A549 (cell line): ENCODE measurements at regions not wholly inside any gene's neighbourhood (a gene's known extent, or its start where the extent isn't known, plus 50 kb on each side); places are given as distances from the start of the nearest gene placed in this dataset.

Experiments
- ATAC-seq, 2 experiments: fragments of 200-7000 bp in 1 of 2; fragments of >200 bp in 1 of 2; cut with Nextera tagmentation in 1 of 2; cut with Tn5 transposase in 1 of 2; 3 replicates each; pipeline versions ENCODE4 v1.8.0 to v1.9.1; 2018 to 2020; ENCODE audit warnings: mild to moderate bottlenecking in 1 of 2, moderate library complexity in 1 of 2
- CTCF ChIA-PET: fragments of 300-600 bp; sonication (Branson Sonifier 250); formaldehyde crosslinking; extraction: SDS; loops from one replicate; lab custom pipeline; 2021; ENCODE audit warnings: antibody characterized with exemption, inconsistent platforms; lab: Yijun Ruan, JAX
- POLR2A ChIA-PET: fragments of 350-600 bp; formaldehyde crosslinking; extraction: SDS; loops from one replicate; lab custom pipeline; 2021; ENCODE audit warnings: antibody characterized with exemption, inconsistent platforms; lab: Yijun Ruan, JAX
- DNase-seq, 2 experiments: peaks; one replicate each; pipeline versions ENCODE4 v3.0.0 to v3.0.0-alpha.2; 2011 to 2016; ENCODE audit warnings: low read depth in 1 of 2, low spot score in 1 of 2
- FAIRE-seq: peaks from 2 replicates; lab custom pipeline; 2011; peaks lifted over from hg19 to GRCh38; lab: Jason Lieb, UNC
- H3K27ac ChIP-seq, 2 experiments: fragments of >200 bp; sonication (Bioruptor Twin); formaldehyde crosslinking; 3 replicates each; pipeline ENCODE4 v1.5.1; 2016 to 2017
- H3K4me1 ChIP-seq: fragments of >200 bp; sonication (Bioruptor Twin); formaldehyde crosslinking; 3 replicates; pipeline ENCODE4 v1.6.1; 2016
- H3K4me2 ChIP-seq: fragments of >200 bp; sonication (Bioruptor Twin); formaldehyde crosslinking; 3 replicates; pipeline ENCODE4 v1.6.1; 2016
- H3K4me3 ChIP-seq: fragments of >200 bp; sonication (Bioruptor Twin); formaldehyde crosslinking; 3 replicates; pipeline ENCODE4 v1.5.1; 2016
- H3K9me3 ChIP-seq: fragments of >200 bp; sonication (Bioruptor Twin); formaldehyde crosslinking; 3 replicates; pipeline ENCODE4 v1.6.1; 2016
- ATOH8 ChIP-seq: fragments of 250-450 bp; sonication (Bioruptor Pico); IDR thresholded peaks from 2 replicates; pipeline ENCODE4 v1.5.0; 2020; ENCODE audit warnings: low read depth, mild to moderate bottlenecking, moderate library complexity
- BCL3 ChIP-seq: fragments of >200 bp; sonication (Bioruptor Twin); formaldehyde crosslinking; IDR thresholded peaks from 3 replicates; pipeline ENCODE4 v1.6.1; 2016
- CBX8 ChIP-seq: fragments of 200-600 bp; sonication (generic); IDR thresholded peaks from 2 replicates; pipeline ENCODE4 v1.6.1; 2016
- CEBPB ChIP-seq, 2 experiments: fragments of >200 bp in 1 of 2; sonication (Bioruptor Twin) in 1 of 2; formaldehyde crosslinking in 1 of 2; IDR thresholded peaks; 2 replicates each; pipeline ENCODE4 v1.6.1; 2012 to 2016
- CHD2 ChIP-seq: fragments of 150-350 bp; IDR thresholded peaks from 2 replicates; pipeline ENCODE4 v1.6.1; 2014; ENCODE audit warnings: low read length; ENCODE audit not compliant: partially characterized antibody
- CHD4 ChIP-seq: fragments of 200-600 bp; sonication (generic); IDR thresholded peaks from 2 replicates; pipeline ENCODE4 v1.6.1; 2016; ENCODE audit warnings: antibody characterized with exemption, mild to moderate bottlenecking, borderline replicate concordance
- EHMT2 ChIP-seq: fragments of 200-600 bp; sonication (generic); IDR thresholded peaks from 2 replicates; pipeline ENCODE4 v1.6.1; 2016; ENCODE audit warnings: antibody characterized with exemption, low read depth, mild to moderate bottlenecking, moderate library complexity
- ELK1 ChIP-seq: fragments of 150-350 bp; IDR thresholded peaks from 2 replicates; pipeline ENCODE4 v1.6.1; 2014; ENCODE audit warnings: low read depth, mild to moderate bottlenecking, low read length
- ESRRA ChIP-seq: fragments of 150-350 bp; IDR thresholded peaks from 2 replicates; pipeline ENCODE4 v1.6.1; 2014; ENCODE audit warnings: mild to moderate bottlenecking, low read length, borderline replicate concordance
- FOSB ChIP-seq: fragments of 250-450 bp; sonication (Bioruptor Pico); IDR thresholded peaks from 2 replicates; pipeline ENCODE4 v1.5.0; 2020; ENCODE audit warnings: mild to moderate bottlenecking, moderate library complexity
- FOXS1 ChIP-seq: fragments of 250-450 bp; sonication (Bioruptor Pico); IDR thresholded peaks from 2 replicates; pipeline ENCODE4 v1.5.0; 2020; ENCODE audit warnings: mild to moderate bottlenecking, moderate library complexity
- KDM5A ChIP-seq: fragments of 200-600 bp; sonication (generic); IDR thresholded peaks from 2 replicates; pipeline ENCODE4 v1.6.1; 2016; ENCODE audit warnings: antibody characterized with exemption, mild to moderate bottlenecking
- MYC ChIP-seq: IDR thresholded peaks from 2 replicates; pipeline ENCODE4 v1.6.1; 2012; ENCODE audit warnings: mild to moderate bottlenecking, inconsistent platforms, low read length, improper control_type of control experiment, borderline replicate concordance
- NPAS2 ChIP-seq: fragments of 250-450 bp; sonication (Bioruptor Pico); IDR thresholded peaks from 2 replicates; pipeline ENCODE4 v1.8.0; 2022; ENCODE audit warnings: mild to moderate bottlenecking, moderate library complexity, borderline replicate concordance
- POLR2AphosphoS2 ChIP-seq: conservative IDR thresholded peaks from 2 replicates; pipeline ENCODE4 v1.6.1; 2012; ENCODE audit warnings: low read length, improper control_type of control experiment, inconsistent platforms
- RCOR1 ChIP-seq: fragments of 150-350 bp; IDR thresholded peaks from 2 replicates; pipeline ENCODE4 v1.6.1; 2014; ENCODE audit warnings: antibody characterized with exemption, low read length, low read depth
- SMC3 ChIP-seq: fragments of >200 bp; sonication (Bioruptor Twin); formaldehyde crosslinking; IDR thresholded peaks from 3 replicates; pipeline ENCODE4 v1.6.1; 2018; ENCODE audit warnings: inconsistent platforms
- ZFP36 ChIP-seq: fragments of 450-650 bp; IDR thresholded peaks from 2 replicates; pipeline ENCODE4 v1.6.1; 2014; ENCODE audit warnings: borderline replicate concordance; ENCODE audit not compliant: partially characterized antibody
- ZNF302 ChIP-seq: fragments of 250-450 bp; sonication (Bioruptor Pico); IDR thresholded peaks from 2 replicates; pipeline ENCODE4 v1.9.0; 2021; ENCODE audit warnings: inconsistent platforms, mild to moderate bottlenecking, moderate library complexity
- ZSCAN20 ChIP-seq: fragments of 250-450 bp; sonication (Bioruptor Pico); IDR thresholded peaks from 2 replicates; pipeline ENCODE4 v1.8.0; 2022; ENCODE audit warnings: mild to moderate bottlenecking, moderate library complexity
- WGBS: methylation state at CpG from one replicate; pipeline ENCODE4 v1.1.6; 2017; ENCODE audit errors: missing lambda C conversion rate; 5-methylcytosine and 5-hydroxymethylcytosine counted together
- TF ChIP-seq, protein P1 (sequence below): IDR thresholded peaks from 2 replicates; pipeline ENCODE4 v1.6.1; 2012; ENCODE audit warnings: low read depth, borderline replicate concordance
- TF ChIP-seq, protein P2 (sequence below): fragments of 250-450 bp; sonication (Bioruptor Pico); IDR thresholded peaks from 2 replicates; pipeline ENCODE4 v1.5.0; 2021; ENCODE audit warnings: mild to moderate bottlenecking, moderate library complexity, borderline replicate concordance

GRCh38 chr18:53894675-53895442 is 329.6 kb downstream of the MBD2 start:
- H3K4me3 ChIP-seq = no peak overlapping the region
- WGBS = 14% methylated on average over 5 of the region's 5 CpGs
- ATAC-seq = no peak
- no peak for TF ChIP-seq KDM5A
- TF ChIP-seq, all 56 proteins: peak for 0
- ChIA-PET CTCF (no interaction called here), POLR2A (no interaction called here)
- H3K27ac ChIP-seq = no peak overlapping the region
- no peaks in the 10 kb centered on the region for H3K9me3 ChIP-seq
- DNase-seq (no peak), FAIRE-seq (no peak)
- H3K4me1 ChIP-seq = no peaks in the 10 kb centered on the region
- H3K4me2 ChIP-seq = no peak overlapping the region

GRCh38 chr18:53887447-53887846 is 337.0 kb downstream of the MBD2 start:
- WGBS = 54% methylated on average over 3 of the region's 3 CpGs
- POLR2A ChIA-PET = no interaction called here
- Histone ChIP-seq H3K4me1 (no peaks in the 10 kb centered on the region), H3K27ac (no peak overlapping the region), H3K9me3 (no peaks in the 10 kb centered on the region), H3K4me3 (no peak overlapping the region), H3K4me2 (no peak overlapping the region)
- DNase-seq = no peak
- no peak for ATAC-seq
- CTCF ChIA-PET = no interaction called here
- TF ChIP-seq POLR2AphosphoS2 = no peak
- TF ChIP-seq MYC = no peak
- no peak for TF ChIP-seq RCOR1
- no peak for FAIRE-seq

DNA sequence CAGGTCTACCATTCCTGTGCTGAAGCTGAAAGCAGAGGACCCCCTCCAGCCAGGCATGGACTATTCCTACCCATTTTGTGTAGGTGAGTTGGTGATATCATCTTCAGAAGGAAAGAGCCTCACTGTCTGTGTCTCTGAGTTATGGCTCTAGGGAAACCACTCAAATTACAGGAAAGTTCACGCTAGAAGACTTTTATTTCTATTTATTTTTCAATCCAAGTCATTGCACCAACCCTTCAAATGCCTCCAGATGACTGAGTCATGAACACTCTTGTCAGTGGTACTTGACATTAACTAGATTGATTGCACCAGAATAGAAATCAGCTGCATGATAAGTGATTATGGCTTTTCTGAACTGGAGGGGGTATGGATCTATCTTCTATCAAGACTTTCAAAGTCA is 338.4 kb downstream of the MBD2 start:
- CTCF ChIA-PET = no interaction called here
- WGBS = 0% methylated on average over 1 of the region's 1 CpG
- FAIRE-seq (no peak), DNase-seq (no peak), ATAC-seq (no peak)
- TF ChIP-seq, protein P1, sequence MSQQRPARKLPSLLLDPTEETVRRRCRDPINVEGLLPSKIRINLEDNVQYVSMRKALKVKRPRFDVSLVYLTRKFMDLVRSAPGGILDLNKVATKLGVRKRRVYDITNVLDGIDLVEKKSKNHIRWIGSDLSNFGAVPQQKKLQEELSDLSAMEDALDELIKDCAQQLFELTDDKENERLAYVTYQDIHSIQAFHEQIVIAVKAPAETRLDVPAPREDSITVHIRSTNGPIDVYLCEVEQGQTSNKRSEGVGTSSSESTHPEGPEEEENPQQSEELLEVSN = no peak
- TF ChIP-seq FOXS1 (CRISPR knock-in tag) (no peak), ESRRA (no peak), ATOH8 (CRISPR knock-in tag) (no peak), EHMT2 (no peak), ZSCAN20 (CRISPR knock-in tag) (no peak), CHD2 (no peak), CEBPB (IDR thresholded peaks at IDR 0.05) (no peak), CHD4 (no peak), ZFP36 (no peak), NPAS2 (CRISPR knock-in tag) (no peak), FOSB (CRISPR knock-in tag) (no peak), POLR2AphosphoS2 (no peak), ELK1 (no peak), CBX8 (no peak), SMC3 (no peak), ZNF302 (CRISPR knock-in tag) (no peak), BCL3 (no peak)
- TF ChIP-seq, protein P2, sequence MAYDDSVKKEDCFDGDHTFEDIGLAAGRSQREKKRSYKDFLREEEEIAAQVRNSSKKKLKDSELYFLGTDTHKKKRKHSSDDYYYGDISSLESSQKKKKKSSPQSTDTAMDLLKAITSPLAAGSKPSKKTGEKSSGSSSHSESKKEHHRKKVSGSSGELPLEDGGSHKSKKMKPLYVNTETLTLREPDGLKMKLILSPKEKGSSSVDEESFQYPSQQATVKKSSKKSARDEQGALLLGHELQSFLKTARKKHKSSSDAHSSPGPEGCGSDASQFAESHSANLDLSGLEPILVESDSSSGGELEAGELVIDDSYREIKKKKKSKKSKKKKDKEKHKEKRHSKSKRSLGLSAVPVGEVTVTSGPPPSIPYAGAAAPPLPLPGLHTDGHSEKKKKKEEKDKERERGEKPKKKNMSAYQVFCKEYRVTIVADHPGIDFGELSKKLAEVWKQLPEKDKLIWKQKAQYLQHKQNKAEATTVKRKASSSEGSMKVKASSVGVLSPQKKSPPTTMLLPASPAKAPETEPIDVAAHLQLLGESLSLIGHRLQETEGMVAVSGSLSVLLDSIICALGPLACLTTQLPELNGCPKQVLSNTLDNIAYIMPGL (CRISPR knock-in tag) = no peak
- no peak overlapping the region for H3K27ac ChIP-seq
- H3K4me1 ChIP-seq = no peaks in the 10 kb centered on the region
- POLR2A ChIA-PET = no interaction called here
- H3K4me2 ChIP-seq = no peak overlapping the region
- H3K4me3 ChIP-seq = no peak overlapping the region
- no peaks in the 10 kb centered on the region for H3K9me3 ChIP-seq
